ENCODE measurements at regions not wholly inside any gene's neighbourhood (a gene's known extent, or its start where the extent isn't known, plus 50 kb on each side); places are given as distances from the start of the nearest gene placed in this dataset.
"Not testable (repeated sequence)": the region's sequence is repeated elsewhere in the genome, so short reads cannot be mapped to it uniquely, and the experiment has no call there.

DNA sequence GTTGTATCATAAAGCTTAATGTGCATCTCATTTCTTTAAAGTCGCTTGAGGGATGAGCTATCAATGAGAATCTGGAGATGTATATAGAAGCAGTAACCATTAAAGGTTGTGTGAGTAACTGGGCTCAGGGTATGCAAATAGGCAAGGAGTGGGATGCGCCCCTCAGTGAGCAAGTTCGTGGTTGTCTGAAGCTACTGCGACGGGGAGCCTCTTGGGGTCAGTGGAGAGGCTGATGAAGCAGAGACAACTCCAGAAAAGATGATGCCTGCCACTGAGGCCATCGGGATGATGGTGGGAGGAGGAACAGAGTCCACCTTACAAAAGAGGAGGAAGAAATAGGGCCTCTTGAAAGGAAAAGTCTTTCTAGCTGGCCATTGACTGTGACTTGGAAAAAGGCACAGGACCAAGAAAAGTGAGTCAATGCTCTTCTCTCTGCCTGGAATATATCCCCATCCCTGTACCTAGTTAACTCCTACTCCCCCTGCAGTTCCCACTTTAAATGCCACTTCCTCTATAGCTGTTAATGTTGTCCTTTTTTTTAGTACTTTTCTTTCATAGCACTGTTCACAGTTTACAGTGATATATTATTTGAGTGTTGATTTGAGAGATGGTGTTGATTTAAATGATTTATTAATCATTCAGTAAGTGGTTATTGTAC lies 51.4 kb upstream of the LSM6 start:
- no peak for DNase-seq

DNA sequence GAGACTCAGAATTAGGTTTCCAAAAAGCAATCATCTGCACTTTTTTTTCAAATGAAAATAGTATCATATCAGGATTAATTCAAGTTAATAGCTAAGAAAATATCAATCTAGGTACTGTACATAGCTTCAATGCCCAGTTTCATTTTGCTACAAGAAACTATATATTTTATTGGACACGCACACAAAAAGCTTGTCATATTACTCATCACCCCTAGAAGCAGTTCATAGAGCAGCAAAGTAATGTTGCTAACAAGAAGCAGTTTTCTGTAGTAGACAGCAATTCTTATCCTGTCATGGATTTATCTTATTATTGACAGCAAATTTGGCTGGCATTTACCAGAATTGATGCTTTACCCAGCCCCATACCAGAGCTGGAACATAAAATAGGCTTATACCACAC lies 52.3 kb upstream of the LSM6 start:
- DNase-seq = no peak

DNA sequence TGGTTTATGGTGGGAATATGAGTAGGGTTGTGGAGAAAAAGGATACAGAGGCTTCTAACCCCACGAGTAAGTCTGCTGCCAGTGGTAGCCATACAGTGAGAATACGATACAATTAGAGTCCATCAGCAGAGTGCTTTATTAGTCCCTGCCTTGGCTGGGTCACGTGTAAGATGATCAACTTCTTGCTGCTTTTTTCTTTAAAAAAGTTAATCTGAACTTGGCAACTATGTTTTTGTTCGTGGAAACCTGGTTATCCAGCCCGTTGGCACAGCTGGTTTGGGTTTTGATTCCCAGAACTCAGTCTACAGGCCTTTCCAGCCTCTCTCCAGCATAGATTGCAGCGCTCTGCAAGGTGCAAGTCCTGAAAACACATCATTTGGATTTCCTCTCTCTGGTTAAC lies 53.1 kb upstream of the LSM6 start:
- DNase-seq = no peak

DNA sequence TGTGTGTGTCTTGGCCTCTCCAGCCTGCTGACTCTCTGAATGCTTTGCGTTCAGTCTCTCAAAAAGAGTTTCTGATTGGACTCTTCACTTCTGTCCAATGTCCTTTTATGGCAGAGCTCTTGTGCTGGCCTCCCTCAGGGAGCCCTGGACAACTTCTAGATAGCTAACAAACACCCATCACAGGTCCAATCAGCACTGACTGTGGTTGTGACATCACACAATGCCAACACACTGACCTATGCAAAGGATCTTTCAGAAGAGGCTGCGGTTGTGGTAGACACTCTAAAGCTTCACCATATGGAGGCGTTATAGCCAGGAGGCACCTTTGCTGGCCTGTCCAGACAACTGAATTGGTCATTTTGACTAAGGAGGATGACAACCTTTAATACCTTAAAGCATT lies 53.8 kb upstream of the LSM6 start:
- no peak for DNase-seq

DNA sequence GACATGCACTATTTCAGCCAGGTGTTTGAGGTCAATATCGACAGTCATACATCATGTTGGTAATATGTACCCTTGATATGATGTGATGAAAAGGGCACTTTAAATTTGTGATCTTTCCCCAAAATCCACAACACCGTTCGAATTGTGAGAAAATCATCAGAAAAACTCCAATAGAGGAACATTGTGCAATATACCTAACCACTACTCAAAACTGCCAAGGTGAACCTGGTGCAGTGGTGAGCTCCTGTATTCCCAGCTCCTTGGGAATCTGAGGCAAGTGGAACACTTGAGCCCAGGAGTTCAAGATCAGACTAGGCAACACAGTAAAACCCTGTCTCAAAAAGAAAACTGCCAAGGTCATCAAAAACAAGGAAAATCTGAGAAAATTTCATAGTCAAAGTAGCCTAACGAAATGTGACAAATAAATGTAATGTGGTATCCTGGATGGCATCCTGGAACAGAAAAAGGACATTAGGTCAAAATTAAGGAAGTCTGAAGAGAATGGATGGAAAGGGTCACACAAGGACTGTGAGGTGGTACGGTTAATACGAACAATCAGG lies 55.6 kb upstream of the LSM6 start:
- DNase-seq = no peak

DNA sequence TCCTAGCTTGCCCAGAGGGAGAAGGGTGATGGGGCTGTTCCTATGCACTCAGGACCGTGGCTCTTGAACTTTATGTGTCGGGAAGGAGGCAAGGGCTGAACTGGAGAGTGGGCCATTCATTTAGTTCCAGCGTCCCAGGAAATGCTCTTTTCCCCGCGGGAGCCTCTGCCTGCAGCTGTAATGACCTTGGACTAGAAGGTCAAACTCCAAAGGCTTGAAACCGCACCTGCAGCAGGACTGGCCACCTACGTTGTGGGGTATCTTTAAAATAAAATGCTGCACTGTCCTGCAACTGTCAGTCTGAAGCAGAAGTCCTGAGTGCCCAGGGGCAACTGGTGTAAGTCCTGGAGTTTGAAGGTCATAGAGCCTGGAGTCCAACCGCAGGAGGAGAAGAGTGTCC lies 61.5 kb upstream of the LSM6 start:
- DNase-seq = no peak

DNA sequence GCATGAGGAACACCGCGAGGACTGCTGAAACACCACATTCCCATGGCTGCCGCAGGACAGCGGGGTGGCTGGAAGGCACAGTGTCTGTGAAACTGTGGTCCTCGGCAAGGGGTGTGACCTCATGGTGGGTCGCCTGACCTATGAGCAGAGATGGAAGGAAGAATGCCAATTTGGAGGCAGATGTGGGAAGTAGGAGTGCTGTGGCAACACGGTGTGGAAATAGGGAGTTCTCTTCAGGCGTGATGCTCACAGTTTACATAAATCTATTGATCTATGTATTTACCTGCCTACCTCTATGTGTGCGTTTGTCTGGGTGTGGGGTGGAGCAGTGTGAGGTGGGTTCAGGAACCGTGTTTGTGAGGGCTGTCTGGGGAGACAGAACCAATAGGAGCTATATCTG lies 62.3 kb upstream of the LSM6 start:
- no peak for DNase-seq

DNA sequence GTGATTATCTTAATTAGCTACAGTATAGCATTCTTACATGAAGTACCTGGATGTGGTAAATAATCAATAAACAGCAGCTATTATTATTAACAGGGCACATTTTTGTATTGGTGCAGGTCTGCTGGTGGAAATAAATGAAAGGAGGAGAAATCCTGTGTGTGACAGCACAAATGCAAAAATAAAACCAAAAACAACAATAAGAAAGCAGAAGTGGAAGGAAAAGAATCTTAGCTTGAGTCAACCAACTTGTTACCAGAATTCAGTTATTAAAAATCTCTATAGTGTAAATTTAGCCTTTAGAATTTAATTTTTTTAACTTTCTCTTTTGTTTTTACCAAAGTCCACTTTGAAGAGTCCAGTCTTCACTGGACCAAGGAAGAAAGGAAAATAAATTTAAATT lies 63.1 kb upstream of the LSM6 start:
- no peak for DNase-seq

DNA sequence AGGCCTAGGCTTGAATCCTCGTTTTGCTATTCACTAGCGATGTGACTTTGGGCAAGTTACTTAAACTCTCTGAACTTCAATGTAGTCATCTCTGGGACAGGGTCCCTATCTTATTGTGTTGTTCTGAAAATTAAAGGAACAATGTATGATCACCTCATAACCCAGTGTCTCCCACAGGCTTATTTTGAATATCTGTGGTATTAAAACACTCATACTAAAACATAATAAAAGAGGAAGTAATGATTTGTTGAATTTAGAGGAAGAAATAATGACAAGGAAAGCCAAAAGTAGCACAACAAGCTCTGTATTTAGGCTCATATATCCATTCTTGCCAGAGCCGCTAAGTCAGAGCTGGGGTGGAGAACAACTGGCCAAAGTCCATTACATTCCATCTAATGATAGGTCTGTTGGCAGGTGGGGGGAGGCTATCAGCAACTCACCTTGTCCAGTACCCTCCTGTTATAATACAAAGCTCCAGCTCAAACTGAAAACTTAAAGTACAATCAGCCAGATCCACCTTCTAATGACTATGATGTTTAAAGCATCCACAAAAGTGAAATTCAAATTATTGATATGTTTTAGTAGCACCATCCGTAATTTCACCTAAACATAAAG lies 64.5 kb upstream of the LSM6 start:
- DNase-seq = no peak

DNA sequence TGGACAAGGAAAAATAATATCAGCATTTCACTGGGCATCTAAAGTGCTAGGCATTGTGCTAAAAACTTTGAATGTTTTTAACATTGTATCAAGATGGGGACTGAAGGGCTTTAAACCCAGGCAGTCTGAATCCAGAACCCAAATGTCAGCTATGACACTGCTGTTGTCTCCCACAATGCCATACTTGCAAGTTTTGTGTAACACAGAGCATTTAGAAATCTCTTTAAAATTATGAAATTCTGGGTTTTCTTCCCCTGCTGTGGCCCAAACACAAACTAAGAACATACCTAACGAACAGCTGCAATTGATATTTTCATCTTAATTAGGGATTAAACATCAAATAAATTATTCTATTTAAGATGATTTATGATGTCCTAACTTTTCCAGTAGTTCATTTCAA lies 66.8 kb upstream of the LSM6 start:
- no peak for DNase-seq

DNA sequence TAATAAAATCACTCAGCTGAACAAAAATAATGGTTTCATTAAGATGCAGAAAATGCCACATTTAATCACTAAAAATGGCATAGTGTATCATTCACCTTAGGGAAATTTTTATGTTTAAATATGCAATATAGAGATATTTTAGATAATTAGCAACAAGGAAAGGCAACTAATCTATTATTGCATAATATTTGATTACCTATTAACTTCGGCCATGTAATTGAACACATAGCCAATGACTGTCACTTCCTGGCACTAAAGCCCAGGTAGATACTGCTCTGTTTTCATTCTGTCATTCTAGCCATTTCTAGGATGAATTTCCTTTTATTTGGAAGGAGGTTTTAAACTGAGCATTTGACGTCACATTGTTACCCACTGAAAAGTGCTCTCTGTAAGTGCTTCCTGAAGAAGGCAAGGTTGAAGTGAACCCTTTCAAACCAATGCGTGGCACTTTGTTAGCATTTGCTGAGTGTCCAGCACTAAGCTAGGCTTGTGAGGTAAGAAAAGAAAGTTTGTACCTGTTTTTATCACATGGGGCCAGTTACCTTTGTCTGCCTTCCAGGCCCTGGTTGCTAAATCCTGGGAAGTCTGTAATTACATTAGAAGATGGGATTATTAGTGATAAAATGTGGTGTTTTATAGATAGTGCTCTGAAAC lies 67.8 kb upstream of the LSM6 start:
- DNase-seq = no peak

DNA sequence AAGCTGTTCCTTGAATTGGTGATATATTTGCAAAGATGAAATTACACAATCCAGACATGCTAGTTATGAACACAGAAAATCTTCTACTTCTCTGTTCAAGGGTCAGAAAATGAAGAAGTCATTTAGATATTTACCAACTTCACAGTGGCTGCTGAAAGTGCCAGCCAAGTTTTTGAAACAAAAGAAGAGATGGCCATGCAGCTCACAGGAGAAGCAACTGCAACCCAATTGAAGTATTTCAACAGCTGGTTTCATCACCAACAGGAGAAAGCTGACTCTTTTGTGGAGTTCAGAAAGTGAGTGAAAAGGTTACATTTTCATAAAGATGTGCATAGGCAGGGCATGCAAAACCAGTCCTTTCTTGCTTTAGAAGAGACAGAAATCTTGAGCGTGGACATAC lies 70.1 kb upstream of the LSM6 start:
- DNase-seq = no peak

DNA sequence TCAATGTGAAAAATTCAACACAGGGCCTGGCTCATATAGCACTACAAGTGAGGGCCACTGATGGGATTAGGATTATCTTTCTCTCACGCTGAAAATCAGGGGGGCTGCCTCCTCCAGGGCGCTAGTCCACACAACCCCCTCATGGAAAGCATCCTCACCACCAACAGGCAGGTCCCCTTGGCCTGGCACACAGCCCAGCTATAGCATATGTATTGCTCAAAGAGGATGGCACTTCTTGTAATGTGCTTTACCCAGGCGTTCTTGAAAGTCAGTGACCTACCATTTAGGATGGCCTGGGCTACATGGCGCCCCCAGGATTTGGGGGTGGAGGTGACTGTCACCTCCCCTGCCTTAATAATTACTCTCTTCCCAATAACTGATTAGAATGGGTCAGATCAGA lies 71.0 kb upstream of the LSM6 start:
- DNase-seq = peak in 1 of 3 experiments; percentile 27

DNA sequence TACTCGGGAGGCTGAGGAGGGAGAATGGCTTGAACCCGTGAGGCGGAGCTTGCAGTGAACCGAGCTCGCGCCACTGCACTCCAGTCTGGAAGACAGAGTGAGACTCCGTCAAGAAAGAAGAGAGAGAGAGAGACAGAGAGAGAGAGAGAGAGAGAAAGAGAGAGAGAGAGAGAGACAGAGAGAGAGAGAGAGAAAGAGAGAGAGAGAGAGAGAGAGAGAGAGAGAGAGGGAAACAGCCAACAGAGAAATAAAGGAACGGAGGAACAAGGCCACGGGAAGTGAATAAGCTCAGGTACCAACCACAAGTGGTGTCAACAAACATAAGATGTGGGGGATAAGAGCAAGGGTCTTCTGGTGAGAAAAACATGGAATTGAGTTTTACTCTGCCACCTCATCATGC lies 71.5 kb upstream of the LSM6 start:
- not testable (repeated sequence) for DNase-seq

DNA sequence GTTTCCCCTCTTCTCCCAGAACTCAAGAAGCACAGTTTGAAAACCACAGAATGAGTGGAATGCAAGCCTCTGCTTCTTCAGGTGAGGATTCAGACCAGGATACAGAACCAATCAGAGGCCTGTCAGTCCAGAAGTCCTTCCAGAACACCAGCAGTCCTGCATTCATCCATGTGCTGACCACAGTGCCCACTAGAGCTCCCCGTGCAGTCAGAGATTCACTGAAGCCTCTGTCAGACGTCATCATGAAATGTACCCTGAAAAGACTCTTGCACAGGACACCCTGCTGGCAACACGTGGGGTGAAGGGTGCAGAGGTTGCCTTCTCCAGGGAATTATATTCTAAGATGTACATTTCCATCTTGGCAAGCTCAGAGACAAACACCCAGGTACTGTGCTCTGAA lies 75.9 kb upstream of the LSM6 start:
- no peak for DNase-seq

DNA sequence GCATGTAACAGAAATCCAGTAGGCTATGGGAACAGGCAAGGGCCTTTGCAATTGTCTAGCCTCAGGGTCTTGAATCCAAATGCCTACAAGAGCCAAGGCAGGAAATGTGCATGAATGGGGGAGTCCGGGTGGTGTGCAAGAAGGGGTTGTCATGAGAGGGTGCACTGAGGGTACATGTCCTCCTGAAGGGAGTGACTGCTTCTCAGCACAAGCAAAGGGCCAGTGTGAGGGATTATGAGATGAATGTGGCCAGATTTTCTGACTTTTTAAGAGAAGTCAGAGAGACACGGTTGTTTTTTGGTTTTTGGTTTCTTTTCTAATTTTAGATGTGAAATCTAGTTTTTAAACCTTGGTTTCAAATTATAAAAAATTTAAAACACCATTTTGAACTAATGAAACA lies 76.5 kb upstream of the LSM6 start:
- no peak for DNase-seq

DNA sequence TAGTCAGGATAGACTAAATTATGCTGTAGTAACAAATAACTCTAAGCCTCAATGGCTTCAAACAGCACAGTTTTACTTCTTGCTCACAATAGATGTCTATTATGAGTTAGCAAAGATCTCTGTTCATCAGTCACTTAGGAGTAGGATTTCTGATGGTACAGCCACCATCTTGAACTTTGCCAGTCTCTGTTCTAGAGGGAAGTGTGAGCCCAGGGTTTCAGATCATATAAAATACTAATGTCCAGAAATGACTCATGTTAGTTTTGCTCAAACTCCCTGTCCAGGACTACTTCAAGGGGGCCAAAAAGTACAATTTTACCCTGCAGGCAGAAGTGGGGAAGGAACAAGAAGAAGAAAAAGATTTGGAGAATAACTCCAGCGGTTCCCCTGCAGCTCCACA lies 77.1 kb upstream of the LSM6 start:
- no peak for DNase-seq

DNA sequence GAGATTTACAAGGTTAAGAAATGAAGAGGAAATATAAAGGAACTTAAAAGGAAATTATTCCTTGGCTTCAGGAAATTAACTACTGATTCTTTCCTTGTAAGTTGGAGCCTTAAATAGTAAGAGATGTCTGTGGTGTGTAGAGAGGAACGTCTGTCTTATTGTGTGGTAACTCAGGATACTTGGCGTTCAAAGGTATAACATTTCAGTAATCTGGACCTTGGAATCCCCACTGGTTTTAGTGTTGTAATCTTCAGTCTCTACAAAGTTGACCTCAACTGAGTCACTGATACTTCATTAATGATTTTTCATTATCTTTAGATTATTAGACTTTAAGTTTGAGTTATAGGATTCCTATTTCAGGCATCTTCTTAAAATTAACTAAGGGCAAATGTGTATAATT lies 79.1 kb upstream of the LSM6 start:
- DNase-seq = no peak

DNA sequence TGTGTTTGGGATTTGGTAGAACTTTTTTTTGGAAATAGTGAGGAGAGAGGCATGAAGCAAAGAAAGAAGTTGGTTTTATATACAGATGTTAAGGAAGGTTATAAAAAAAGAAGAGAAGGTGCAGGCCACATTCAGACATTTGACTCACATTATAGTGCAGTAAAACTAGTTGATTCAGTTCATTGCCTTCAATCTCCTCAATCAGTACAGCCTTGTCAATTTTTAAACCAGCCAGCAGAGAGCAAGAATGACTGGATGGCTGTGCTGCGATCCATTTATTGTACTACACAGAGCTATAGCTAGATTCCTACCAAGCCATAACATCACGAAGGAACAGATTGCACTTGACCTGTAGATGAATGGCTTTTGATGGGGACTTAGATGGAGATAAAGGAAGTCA lies 79.7 kb upstream of the LSM6 start:
- no peak for DNase-seq

DNA sequence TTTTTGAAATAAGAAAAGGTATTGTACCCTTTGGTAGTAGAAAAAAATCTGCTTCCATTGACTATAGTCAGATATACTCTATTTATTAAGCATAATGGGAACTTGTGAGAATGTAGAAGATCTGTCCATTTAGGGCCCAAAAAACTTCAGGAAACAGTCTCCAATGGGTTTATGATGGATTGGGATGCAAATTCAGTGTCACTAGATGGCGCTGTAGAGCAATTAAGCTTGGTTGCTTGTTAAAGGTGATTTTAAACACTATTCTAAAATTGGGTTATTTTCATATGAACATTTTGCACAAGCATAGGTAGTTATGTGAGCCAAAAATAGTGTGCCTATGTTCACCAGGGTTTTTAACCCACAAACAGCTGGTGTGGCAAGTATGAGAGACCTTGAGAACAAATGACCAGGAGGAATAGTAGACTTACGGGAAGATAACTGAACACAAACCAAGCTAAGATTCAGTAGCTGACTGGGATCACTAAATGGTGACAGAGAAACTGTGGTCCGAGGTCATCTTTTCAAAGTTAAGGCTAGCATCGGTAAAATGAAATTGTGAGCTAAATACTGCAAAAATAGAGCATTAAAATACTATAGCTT lies 80.3 kb upstream of the LSM6 start:
- peak; percentile 10 to 69 (median 31) for DNase-seq

DNA sequence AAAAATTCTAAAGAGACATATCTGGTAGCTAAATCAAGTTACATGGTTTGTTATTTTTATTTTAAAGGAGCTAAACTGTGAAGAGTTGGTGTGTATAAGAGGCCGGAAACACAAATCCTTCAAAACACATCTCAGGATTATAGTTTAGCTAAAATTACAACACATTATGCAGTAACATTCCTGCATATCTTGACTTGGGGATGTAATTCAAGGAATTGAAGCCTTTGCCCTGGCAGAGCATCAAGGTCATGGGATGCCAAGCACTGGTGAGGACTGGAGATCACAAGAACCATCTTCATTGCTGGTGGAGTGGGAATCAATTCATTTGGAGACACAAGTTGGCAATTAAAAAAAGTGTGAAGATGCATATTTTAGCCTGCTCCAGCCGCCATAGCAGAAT lies 86.8 kb upstream of the LSM6 start:
- DNase-seq = no peak

DNA sequence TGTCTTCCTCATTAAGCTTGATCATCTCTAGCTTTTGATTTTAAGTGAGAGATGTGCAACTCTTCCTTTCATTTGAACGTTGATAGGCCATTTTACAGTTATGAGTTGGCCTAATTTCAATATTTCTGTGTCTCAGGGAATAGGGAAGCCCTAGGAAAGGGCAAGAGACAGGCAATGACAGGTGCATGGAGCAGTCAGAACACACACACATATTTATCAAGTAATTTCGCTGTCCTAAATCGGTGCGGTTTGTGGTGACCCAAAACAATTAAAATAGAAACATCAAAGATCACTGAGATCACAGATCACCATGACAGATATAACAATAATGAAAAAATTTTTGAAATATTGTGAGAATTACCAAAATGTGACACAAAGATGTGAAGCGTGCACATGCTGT lies 87.7 kb upstream of the LSM6 start:
- DNase-seq = no peak

DNA sequence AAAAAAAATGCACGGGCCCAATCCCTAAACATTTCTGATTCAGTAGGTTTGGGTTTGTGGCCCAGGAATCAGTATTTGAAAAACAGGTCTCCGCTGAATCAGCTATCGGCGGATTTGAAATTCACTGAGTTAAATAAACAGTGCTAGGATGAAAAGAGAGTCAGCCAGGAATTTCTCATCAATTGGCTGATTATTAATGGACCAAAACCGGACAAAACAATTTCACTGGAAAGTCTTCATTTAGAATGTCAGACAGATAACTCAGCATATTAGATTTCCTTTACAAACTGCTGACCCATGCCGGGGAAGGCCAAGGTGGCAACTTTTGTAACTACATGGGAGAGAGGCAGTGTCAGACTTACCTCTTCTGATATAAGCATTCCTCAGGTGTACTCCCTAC lies 99.4 kb upstream of the LSM6 start:
- DNase-seq = no peak

DNA sequence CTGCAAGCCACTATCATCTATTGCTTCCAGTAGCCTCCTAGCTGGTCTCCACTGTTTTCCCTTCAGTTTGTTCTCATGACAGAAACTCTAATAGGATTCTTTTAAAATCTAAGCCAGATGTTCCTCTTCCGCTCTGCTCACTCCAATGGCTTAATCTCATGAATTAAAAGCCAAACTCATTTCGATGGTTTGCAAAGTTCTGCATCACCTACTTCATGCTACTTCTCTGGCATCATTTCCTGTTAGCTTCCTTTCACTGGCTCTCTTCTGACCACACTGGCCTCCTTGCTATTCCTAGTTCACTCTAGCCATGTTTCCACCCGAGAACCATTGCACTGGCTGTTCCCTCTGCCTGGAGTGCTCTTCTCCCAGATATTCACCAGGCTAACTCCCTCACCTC lies 102.0 kb upstream of the LSM6 start:
- DNase-seq = no peak

Measured in NCI-H1417 (cell line).